ENCODE measurements at regions not wholly inside any gene's neighbourhood (a gene's known extent, or its start where the extent isn't known, plus 50 kb on each side); places are given as distances from the start of the nearest gene placed in this dataset.

GRCh38 chr2:80830891-80831290, 526.3 kb upstream of the LRRTM1 start:
- no peak for TF ChIP-seq POLR2A (IDR thresholded peaks at IDR 0.05)
- TF ChIP-seq, protein P1, sequence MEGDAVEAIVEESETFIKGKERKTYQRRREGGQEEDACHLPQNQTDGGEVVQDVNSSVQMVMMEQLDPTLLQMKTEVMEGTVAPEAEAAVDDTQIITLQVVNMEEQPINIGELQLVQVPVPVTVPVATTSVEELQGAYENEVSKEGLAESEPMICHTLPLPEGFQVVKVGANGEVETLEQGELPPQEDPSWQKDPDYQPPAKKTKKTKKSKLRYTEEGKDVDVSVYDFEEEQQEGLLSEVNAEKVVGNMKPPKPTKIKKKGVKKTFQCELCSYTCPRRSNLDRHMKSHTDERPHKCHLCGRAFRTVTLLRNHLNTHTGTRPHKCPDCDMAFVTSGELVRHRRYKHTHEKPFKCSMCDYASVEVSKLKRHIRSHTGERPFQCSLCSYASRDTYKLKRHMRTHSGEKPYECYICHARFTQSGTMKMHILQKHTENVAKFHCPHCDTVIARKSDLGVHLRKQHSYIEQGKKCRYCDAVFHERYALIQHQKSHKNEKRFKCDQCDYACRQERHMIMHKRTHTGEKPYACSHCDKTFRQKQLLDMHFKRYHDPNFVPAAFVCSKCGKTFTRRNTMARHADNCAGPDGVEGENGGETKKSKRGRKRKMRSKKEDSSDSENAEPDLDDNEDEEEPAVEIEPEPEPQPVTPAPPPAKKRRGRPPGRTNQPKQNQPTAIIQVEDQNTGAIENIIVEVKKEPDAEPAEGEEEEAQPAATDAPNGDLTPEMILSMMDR (IDR thresholded peaks at IDR 0.05): no peak

Data from testis (tissue), 2 donors.